HG03280 (cell line): ENCODE measurements at regions not wholly inside any gene's neighbourhood (a gene's known extent, or its start where the extent isn't known, plus 50 kb on each side); places are given as distances from the start of the nearest gene placed in this dataset.
"Not testable (repeated sequence)": the region's sequence is repeated elsewhere in the genome, so short reads cannot be mapped to it uniquely, and the experiment has no call there.

Experiments
- ATAC-seq: cut with Tn5 transposase; IDR thresholded peaks from one replicate; pipeline ENCODE4 v1.9.1; 2021; ENCODE audit warnings: mild to moderate bottlenecking, moderate library complexity; ENCODE audit not compliant: unreplicated experiment

- ATAC-seq, result no peak
Observed at GRCh38 chr5:102663749-102664530, 91.2 kb upstream of the PAM start.

DNA sequence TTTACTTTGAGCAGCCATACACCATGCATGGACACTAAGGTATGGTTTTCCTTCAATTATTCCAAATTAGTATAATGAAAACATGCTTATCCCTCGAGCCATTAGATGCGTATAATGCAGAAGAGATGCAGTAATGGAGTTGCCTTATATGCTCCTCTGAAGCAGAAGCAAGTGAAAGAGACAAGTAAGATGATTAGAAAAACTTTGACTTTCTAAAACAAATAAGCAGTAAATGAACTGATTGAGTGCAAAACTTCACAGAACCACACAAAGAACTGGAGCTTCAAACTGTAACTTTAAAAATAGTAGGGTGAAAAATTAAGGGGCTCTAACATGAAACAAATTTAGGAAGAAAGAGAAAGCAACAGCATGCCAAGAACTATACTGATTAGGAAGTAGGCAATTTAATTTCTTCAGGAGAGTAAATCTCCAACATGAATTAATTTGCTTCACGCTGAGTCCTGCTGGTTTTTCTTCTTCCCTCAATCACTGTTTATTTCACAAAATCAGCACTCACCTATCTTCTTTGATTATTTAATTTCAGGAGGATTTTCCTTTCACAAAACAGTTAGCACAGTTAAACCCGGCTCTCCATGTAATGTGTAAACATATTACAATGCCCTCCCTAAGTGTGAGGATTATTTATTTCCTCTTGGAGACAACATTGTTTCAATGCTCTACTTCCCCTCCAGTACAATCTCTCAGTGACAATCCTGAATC, 90.3 kb upstream of the PAM start:
- no peak for ATAC-seq

GRCh38 chr5:102666164-102666946, 88.8 kb upstream of the PAM start:
- no peak for ATAC-seq

- ATAC-seq, result no peak
Observed at GRCh38 chr5:102668220-102668932, 86.7 kb upstream of the PAM start.

DNA sequence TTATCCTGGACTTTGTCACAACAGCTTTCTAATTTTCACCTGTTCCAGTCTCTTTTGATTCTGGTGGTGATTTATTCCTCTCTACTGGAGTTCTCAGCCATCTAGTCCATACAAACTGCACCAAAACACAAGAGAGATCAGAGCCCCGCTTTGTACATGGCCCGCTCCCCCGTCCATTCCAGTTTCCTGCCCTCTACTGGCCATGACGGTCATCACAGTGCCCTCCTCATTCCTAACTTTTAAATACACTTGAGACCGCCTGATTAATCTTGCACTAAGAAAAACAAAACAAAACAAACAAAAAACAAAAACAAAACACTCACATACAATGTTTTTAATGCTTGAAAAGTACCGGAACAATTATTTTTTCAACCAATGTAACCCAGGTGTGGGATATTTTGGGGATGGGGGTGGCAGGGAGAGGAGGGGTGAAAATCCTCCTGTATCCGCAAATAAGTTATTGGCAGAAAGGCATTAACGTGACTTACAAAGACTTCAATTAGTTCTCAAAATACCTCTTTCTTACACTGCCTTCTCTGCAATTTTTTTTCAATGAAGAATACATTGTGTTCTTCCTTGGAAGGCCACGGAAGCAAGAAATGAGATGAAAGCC, 84.8 kb upstream of the PAM start:
- ATAC-seq, result no peak

DNA sequence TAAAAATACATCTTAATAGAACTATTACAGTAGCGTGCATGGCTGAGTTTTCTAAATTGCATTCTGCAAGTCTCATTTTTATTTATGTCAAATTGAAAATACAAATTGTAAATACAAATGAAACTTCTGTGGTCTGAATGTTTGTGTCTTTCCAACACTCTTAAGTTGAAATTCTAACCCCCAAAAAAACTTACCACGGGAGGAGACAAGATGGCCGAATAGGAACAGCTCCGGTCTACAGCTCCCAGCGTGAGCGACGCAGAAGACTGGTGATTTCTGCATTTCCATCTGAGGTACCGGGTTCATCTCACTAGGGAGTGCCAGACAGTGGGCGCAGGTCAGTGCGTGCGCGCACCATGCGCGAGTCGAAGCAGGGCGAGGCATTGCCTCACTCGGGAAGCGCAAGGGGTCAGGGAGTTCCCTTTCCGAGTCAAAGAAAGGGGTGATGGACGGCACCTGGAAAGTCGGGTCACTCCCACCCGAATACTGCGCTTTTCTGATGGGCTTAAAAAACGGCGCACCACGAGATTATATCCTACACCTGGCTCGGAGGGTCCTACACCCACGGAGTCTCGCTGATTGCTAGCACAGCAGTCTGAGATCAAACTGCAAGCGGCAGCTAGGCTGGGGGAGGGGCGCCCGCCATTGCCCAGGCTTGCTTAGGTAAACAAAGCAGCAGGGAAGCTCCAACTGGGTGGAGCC, 83.9 kb upstream of the PAM start:
- ATAC-seq, result not testable (repeated sequence)

DNA sequence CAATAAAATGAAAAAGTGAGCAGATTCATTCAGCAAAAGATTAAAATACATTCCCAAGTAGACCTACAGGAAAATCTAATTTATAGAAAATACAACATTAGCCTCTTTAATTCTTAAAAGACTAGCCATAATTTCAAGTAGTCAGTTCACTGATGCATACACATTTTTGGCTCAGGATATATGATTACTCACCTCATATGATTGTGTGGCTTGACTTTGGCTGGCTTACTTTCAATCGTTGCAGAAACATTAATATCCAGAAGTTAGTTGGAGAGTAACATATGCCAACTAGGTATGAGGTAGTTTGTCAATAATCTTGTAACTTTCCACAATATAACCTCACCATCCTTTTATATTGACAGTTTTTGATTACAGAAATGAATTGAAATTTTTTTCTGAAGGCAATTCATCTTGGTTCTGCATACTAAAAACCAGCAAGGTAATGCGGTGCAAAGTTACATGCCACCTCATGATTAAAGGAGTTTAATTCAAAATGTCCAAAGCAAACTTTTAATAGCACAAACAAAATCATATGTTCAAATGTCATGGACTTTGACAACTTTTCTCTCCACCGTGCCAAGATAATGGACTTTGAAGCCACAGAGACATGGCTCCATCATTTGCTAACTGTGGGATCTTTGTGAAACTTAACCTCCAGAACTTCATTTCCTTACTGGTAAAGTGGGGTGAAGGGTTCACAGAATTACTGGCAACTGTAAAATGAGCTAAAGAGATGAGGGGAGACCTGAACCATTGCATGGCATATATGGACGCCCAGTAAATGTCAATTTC, 76.6 kb upstream of the PAM start:
- ATAC-seq, result no peak

DNA sequence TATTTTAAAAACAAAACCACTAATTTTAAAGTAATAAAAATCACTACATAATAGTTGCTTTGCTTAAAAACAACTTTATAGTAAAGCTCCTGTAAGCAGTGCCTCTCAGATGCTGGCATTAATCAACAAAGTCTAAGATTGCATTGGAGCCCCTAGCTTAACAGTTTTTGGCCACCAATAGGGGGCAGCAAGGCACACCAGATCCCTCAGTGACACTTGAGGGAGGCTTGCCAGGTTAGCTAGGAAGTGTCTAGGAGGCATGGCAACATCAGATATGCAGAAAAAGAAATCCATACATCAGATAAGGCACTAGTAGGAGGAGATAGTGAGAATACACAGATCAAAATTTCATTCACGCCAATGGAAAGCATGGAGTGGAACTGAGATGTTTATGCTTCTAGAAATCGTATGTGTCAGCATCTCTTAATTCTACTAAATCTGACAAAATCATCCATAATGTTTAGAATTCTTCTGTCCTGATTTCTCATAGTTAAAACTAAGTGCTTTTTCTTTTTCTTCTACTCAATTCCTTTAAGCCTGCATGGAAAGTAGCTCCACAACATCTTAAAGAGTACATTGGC, 73.6 kb upstream of the PAM start:
- peak; percentile 83 for ATAC-seq

DNA sequence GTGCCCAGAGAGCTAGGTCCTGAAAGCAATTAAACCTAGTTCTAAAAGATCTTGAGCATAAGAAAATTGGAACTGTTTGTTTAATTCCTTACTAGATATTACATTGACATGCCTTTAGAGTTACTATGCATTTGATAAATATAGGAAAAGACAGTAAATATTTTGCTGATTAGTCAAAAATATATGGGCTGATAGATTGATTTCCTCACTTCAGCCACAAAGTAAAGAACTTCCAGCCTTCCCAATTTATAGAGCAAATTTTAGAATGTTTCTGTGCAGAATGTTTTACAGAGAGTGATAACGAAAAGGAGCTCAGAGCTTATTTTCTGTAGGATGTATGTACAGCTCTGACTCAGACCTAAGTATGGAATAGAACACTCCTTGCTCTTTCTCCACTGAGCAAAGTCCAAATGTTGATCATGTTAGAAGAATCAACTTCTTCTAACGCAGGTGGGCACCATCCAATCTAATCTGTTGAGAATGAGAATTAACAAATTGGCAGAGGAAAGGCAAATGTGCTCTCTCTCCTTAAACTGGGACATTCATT, 72.9 kb upstream of the PAM start:
- no peak for ATAC-seq

- not testable (repeated sequence) for ATAC-seq
Observed at GRCh38 chr5:102688076-102688475, 67.0 kb upstream of the PAM start.

- ATAC-seq, result not testable (repeated sequence)
Observed at GRCh38 chr5:102688581-102689342, 66.3 kb upstream of the PAM start.

DNA sequence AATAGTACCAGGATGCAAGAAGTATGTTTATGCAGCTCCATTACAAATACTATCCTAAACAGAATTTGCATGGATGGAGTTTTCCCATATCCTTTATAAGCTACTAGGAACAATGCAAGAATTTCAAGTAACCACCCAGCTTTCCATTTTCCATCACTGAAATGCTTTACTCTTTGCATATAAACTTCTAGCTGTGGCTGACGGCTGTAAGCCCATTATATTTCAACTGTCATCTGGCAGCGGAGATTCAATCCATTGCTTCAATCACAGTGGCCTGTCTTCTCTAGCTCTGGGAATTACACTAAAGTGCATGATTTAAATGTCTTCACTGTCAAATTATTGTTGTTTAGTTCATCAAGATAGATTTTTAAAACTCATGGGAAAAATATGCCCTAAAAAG, 64.2 kb upstream of the PAM start:
- no peak for ATAC-seq

GRCh38 chr5:102691434-102691833, 63.7 kb upstream of the PAM start:
- ATAC-seq, result no peak

DNA sequence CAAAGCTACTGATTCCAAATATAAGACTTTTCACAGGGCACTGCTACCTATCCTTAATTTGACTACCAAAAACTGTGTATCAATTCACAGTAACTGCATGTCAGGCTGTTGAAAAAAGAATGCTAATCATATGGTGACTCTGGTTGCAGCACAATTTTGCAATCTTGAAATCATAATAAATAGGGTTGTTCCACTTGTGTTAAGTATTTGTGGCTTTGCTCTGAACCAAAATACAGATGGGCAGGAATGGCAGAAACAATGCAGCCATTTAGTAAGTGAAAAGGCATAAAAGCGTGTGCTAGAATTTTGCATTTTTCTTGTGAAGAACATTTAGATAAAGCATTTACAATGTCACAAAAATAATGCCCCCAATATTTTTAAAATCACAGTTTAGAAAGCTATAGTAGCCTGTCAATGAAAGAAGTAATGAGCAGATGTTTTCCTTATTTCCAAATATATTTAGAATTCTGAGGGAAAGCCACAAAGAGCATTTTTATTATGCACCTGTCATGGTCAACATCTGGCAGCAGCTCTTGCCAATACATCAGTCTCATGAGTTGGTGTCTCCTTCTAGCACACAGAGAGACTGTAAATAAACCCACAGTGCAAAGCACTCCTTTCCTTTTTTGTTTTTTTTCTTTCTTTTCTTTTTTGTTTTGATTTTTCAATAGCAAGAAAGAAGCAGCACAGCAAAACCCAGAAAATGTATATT, 54.8 kb upstream of the PAM start:
- no peak for ATAC-seq

GRCh38 chr5:102700916-102701315, 54.2 kb upstream of the PAM start:
- no peak for ATAC-seq

DNA sequence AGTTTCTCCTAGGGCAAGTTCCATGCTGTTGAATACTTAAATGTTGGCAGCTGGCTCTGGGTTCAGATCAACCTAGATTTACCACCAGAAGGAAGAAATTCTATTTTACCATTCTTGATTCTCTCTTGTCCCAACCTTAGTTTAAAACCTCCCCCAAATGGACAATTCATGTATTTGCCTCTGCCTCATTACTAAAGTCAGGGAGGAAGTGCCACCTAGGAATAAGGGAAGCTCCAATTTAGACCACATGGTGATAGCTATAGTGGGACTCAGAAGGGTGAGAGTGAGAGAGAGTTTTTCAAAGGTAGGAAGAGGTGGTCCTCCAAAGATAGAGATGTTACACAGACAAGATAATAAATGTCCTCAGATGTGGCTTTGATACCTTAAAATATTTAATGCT, 53.4 kb upstream of the PAM start:
- ATAC-seq, result no peak
